ENCODE measurements at regions not wholly inside any gene's neighbourhood (a gene's known extent, or its start where the extent isn't known, plus 50 kb on each side); places are given as distances from the start of the nearest gene placed in this dataset.
A peak's percentile ranks its signal among the peaks of the same experiment; 100 is the strongest.

DNA sequence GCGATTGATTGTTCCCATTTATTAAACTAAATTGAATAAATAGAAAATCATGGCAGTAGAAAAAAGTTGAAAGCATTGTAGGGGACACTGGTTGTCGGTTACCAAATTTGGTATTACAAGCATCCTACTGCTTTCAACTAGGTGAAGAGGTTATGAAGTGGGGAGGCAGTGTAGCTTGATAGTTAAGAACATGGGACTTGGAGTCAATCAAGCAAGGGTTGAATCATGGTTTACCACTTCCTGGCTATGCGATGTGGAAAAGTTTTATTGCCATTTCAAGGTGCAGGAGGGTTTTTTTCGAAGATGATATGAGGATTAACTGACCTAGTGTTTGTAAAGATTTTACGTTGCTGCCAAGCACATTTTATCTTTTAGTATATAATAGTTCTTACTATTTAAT lies 318.2 kb upstream of the KCNH8 start:
- Histone ChIP-seq H3K27me3 (no peaks in the 10 kb centered on the region), H3K9me3 (ENCODE audit: low read depth) (no peaks in the 10 kb centered on the region), H3K4me1 (ENCODE audit: low read depth) (no peaks in the 10 kb centered on the region), H3K36me3 (no peaks in the 10 kb centered on the region), H3K27ac (no peak overlapping the region), H3K4me3 (no peak overlapping the region)
- no peak for DNase-seq (ENCODE audit: low read depth in 1 of 2, low spot score in 1 of 2)
- no peak for TF ChIP-seq CTCF (IDR thresholded peaks at IDR 0.05; ENCODE audit: low read depth, low read length)

DNA sequence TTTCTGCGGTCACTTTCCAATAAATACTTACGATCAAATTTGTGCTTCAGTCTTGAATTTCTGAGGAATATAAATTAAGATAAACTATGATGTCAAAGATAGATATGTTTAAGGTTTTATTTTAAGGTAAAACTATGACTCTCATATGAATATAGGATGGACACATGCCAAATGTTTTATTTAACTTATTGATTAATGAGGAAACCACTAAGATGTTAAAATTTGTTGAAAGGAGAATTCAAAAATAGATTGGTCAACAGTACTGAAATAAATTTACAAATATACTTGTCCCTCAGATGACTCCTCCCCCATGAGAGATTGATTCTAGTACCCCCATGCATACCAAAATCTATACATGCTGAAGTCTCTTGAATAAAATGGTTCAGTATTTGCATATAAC lies 319.7 kb upstream of the KCNH8 start:
- no peak for TF ChIP-seq CTCF (IDR thresholded peaks at IDR 0.05; ENCODE audit: low read depth, low read length)
- Histone ChIP-seq H3K4me1 (ENCODE audit: low read depth) (no peaks in the 10 kb centered on the region), H3K27ac (no peak overlapping the region), H3K27me3 (no peaks in the 10 kb centered on the region), H3K36me3 (no peaks in the 10 kb centered on the region), H3K4me3 (no peak overlapping the region), H3K9me3 (ENCODE audit: low read depth) (no peaks in the 10 kb centered on the region)
- DNase-seq (ENCODE audit: low read depth in 1 of 2, low spot score in 1 of 2) = no peak

GRCh38 chr3:18827664-18828063 lies 320.6 kb upstream of the KCNH8 start:
- no peak for TF ChIP-seq CTCF (IDR thresholded peaks at IDR 0.05; ENCODE audit: low read depth, low read length)
- H3K36me3 ChIP-seq = no peaks in the 10 kb centered on the region

GRCh38 chr3:18825665-18826064 lies 322.6 kb upstream of the KCNH8 start:
- no peak for TF ChIP-seq CTCF (IDR thresholded peaks at IDR 0.05; ENCODE audit: low read depth, low read length)
- H3K9me3 ChIP-seq (ENCODE audit: low read depth) = no peaks in the 10 kb centered on the region
- DNase-seq (ENCODE audit: low read depth in 1 of 2, low spot score in 1 of 2) = no peak
- H3K27me3 ChIP-seq = no peaks in the 10 kb centered on the region
- H3K4me1 ChIP-seq (ENCODE audit: low read depth) = no peaks in the 10 kb centered on the region
- H3K4me3 ChIP-seq = no peak overlapping the region
- no peak overlapping the region for H3K27ac ChIP-seq
- no peaks in the 10 kb centered on the region for H3K36me3 ChIP-seq

More at GRCh38 chr3:18827664-18828063, 320.6 kb upstream of the KCNH8 start:
- DNase-seq (ENCODE audit: low read depth in 1 of 2, low spot score in 1 of 2) = peak in 1 of 2 donors; percentile 16
- Histone ChIP-seq H3K27ac (no peak overlapping the region), H3K4me1 (ENCODE audit: low read depth) (no peaks in the 10 kb centered on the region), H3K4me3 (no peak overlapping the region), H3K27me3 (no peaks in the 10 kb centered on the region), H3K9me3 (ENCODE audit: low read depth) (no peaks in the 10 kb centered on the region)

DNA sequence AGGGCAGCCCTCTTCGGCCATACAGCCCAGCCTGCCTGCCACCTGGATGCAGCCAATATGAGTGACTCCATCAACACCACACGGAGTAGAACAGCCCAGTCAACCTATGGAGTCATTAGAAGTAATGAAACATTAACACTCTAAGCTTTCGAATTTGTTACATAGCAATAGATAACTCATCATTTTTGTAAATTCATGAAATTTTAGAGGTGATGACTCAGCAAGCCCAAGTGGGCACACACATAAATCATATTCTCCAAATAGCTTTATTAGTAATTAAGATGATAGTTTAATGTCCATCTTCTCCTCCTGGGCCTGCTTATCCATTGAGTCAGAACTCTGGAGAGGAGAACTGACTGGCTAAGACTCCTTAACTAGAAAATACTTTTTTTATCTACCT lies 335.0 kb upstream of the KCNH8 start:
- Histone ChIP-seq H3K36me3 (no peaks in the 10 kb centered on the region), H3K4me3 (no peak overlapping the region), H3K4me1 (ENCODE audit: low read depth) (no peaks in the 10 kb centered on the region), H3K27ac (no peak overlapping the region), H3K9me3 (ENCODE audit: low read depth) (no peaks in the 10 kb centered on the region), H3K27me3 (no peaks in the 10 kb centered on the region)
- no peak for DNase-seq (ENCODE audit: low read depth in 1 of 2, low spot score in 1 of 2)
- no peak for TF ChIP-seq CTCF (IDR thresholded peaks at IDR 0.05; ENCODE audit: low read depth, low read length)

GRCh38 chr3:18812316-18812715 lies 336.0 kb upstream of the KCNH8 start:
- no peak overlapping the region for H3K4me3 ChIP-seq
- H3K36me3 ChIP-seq = no peaks in the 10 kb centered on the region
- no peak overlapping the region for H3K27ac ChIP-seq
- no peaks in the 10 kb centered on the region for H3K27me3 ChIP-seq
- no peaks in the 10 kb centered on the region for H3K4me1 ChIP-seq (ENCODE audit: low read depth)
- peak in 1 of 2 donors; percentile 83 for DNase-seq (ENCODE audit: low read depth in 1 of 2, low spot score in 1 of 2)
- no peaks in the 10 kb centered on the region for H3K9me3 ChIP-seq (ENCODE audit: low read depth)
- TF ChIP-seq CTCF (IDR thresholded peaks at IDR 0.05; ENCODE audit: low read depth, low read length) = no peak

All from cardiac muscle cell (in vitro differentiated cells and primary cell).